ENCODE measurements at regions not wholly inside any gene's neighbourhood (a gene's known extent, or its start where the extent isn't known, plus 50 kb on each side); places are given as distances from the start of the nearest gene placed in this dataset.

- TF ChIP-seq CTCF (IDR thresholded peaks at IDR 0.05) (no peak), POLR2A (IDR thresholded peaks at IDR 0.05) (no peak)
These were observed 282.2 kb downstream of the NPHP4 start for GRCh38 chr1:5709976-5710375.

Measured in lower leg skin (tissue), 3 donors.